ENCODE measurements at regions not wholly inside any gene's neighbourhood (a gene's known extent, or its start where the extent isn't known, plus 50 kb on each side); places are given as distances from the start of the nearest gene placed in this dataset.
"Not testable (repeated sequence)": the region's sequence is repeated elsewhere in the genome, so short reads cannot be mapped to it uniquely, and the experiment has no call there.

DNA sequence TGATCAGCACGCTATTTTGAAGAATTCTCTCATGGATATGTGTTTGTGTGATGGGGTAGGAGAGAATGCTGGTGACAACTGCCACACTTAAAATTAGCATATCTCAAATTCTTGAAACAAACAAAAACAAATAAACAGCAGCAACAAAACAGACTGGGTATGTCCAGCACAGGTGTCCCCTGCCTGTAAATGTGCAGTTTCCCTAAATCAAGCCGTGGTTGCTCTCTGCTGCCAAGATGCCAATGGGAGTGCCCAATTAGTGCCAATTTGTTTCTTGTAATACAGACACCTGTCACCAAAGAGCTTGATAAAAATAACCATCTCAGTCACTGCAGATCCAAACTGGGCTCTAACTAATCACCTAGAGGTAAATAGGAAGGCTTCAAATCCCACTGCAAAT lies 144.2 kb upstream of the SMARCA2 start:
- DNase-seq, result no peak

DNA sequence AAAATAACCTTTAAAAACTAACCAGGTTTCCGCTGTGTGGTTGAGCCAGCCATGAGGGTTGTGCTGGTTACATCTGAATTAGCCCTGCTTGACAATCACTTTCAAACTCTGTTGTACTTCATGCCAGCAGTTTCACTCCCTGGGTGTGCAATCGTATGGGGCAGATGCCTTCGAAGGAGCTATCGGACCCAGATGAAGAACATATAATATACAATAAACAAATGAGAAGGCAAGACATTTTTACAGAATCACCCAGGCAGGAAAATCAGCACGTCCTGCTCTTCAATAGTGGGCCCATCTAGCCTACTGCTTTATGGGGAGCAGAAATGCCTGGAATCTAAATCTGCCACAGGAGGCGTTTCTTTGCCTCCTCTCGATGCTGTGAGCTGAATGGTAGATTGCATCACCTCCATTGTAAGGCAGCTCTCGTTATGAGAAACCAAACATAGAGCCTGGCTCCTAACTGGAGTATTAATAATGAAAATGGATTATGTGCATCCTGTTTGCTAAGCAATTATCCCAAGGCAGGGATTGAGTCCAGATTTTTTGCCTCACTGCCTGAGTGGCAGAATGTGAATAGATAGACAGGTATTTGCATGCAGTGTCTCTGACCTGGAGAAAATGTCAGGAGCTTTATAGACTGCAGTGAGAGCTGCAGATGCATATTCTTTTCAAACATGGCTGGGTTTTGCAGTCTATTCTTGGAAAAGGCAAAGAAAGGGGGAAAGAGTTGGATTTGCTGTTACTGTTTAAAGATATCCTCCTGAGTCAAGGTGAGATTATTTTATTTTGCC lies 143.3 kb upstream of the SMARCA2 start:
- DNase-seq, result no peak

DNA sequence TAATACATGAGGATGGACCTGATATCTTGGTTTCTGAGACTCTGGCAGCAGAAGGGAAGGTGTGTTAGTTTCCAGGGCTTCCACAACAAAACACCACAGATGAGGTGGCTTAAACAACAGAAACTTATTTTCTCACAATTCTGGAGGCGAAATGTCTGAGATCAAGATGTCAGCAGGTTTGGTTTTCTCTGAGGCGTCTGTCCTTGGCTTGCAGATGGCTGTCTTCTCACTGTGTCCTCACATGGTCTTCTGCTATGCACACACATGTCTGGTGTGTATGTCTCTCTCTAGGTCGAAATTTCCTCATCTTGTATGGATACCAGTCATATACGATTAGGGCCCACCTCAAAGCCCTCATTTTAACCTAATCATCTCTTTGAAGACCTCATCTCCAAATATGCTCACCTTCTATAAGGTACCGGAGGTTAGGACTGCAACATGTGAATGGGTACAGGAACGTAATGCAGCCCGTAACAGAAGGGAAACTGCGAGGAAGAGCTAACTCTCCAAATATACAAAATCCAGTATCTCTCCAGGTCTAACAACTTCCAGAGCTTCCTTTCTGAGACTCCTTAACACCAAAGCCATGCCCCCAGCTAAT lies 139.8 kb upstream of the SMARCA2 start:
- no peak for DNase-seq

- DNase-seq, result no peak
Measured at GRCh38 chr9:1875921-1876448, 139.2 kb upstream of the SMARCA2 start.

GRCh38 chr9:1876891-1877496 lies 138.2 kb upstream of the SMARCA2 start:
- no peak for DNase-seq

DNA sequence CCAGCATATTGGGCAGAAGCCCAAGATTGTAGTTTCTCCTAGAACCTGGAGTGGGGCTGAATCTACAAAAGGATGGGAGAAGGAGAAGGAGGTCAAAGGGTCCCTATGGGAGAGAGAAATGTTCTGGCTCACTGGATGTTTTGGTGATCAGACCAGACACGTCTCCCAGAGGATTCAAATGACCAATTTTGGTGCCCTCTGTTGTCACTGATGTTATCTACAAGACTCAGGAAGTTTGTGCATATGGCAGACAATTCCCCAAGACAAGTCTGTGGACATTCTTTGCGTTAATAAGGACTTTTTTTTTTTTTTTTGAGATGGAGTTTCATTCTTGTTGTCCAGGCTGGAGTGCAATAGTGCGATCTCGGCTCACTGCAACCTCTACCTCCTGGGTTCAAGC lies 137.2 kb upstream of the SMARCA2 start:
- no peak for DNase-seq

- DNase-seq, result no peak
Measured at GRCh38 chr9:1878811-1879210, 136.3 kb upstream of the SMARCA2 start.

DNA sequence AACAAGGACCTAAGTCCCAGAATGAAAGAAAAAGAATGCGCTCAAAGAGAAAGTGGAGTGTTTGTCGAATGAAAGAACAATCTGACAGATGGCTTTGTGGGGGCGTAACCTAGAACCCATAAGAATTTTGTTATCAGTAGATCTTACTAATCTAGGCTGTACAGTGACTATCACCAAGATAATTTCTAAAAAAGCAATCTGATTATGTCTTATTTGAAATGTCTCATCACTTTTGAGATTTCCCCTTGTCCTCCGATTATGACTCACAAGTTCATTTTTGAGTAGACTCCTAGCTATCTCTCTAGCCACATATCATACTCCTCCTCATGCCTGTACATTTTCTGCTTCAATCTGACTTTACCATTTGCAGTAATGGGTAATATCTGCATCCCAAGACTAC lies 135.6 kb upstream of the SMARCA2 start:
- DNase-seq, result no peak

GRCh38 chr9:1880038-1880565 lies 135.0 kb upstream of the SMARCA2 start:
- DNase-seq, result no peak

GRCh38 chr9:1881708-1882295 lies 133.3 kb upstream of the SMARCA2 start:
- DNase-seq, result no peak

GRCh38 chr9:1882711-1883403 lies 132.3 kb upstream of the SMARCA2 start:
- no peak for DNase-seq

DNA sequence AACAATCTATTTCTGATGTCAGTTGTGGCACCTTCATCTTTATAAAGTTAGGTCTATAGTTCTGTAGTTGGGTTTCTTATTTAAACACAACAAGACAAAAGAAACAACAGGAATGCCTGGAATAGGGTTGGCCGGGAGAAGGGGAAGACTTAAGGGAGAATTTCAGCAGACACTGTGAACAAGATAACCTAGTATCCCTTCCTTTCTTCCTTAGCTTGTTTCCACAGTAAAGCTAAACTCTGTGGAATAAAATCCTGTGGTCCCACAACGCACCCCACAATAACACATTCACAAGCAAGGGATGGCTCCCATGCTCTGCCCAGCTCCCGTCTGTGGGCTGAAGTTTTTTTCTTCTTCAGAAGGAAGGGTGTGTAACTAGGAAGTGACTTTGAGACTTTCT lies 124.9 kb upstream of the SMARCA2 start:
- DNase-seq, result no peak

- no peak for DNase-seq
Measured at GRCh38 chr9:1890816-1891215, 124.3 kb upstream of the SMARCA2 start.

GRCh38 chr9:1903080-1903704 lies 112.0 kb upstream of the SMARCA2 start:
- not testable (repeated sequence) for DNase-seq

GRCh38 chr9:1907465-1907864 lies 107.7 kb upstream of the SMARCA2 start:
- DNase-seq, result no peak

GRCh38 chr9:1909322-1909721 lies 105.8 kb upstream of the SMARCA2 start:
- no peak for DNase-seq

- DNase-seq, result no peak
Measured at GRCh38 chr9:1910269-1910811, 104.8 kb upstream of the SMARCA2 start.

GRCh38 chr9:1913631-1914330 lies 101.4 kb upstream of the SMARCA2 start:
- no peak for DNase-seq

- DNase-seq, result no peak
Measured at GRCh38 chr9:1916095-1916494, 99.1 kb upstream of the SMARCA2 start.

DNA sequence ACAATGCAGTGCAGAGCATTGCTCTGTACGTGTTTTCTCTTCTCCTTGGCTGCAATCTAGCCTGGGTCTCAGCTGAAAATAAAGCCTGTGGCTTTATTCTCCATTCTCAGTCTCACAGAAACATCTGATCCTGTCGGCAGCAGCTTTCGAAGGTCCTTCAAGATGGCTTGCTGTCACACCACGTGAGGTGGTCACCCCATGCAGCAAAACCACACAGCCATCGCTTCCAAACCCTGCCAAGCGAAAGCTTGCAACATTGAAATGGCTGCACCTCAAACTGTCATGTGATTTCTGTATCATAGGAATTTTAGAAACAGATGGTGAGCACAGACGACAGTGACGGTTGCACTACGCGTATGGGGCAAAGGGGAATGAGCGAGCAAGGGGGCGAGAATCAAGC lies 98.5 kb upstream of the SMARCA2 start:
- peak in 1 of 51 donors; percentile 9 for DNase-seq

Data from hypothalamus (tissue), 51 donors.